Peyer's patch (tissue), 4 donors: ENCODE measurements at regions not wholly inside any gene's neighbourhood (a gene's known extent, or its start where the extent isn't known, plus 50 kb on each side); places are given as distances from the start of the nearest gene placed in this dataset.

Experiments used
- POLR2A ChIP-seq, 2 donors: fragments of 450-650 bp; IDR thresholded peaks; one replicate each; pipeline ENCODE4 v1.5.1; 2017; ENCODE audit warnings: antibody characterized with exemption in 2 of 2, mild to moderate bottlenecking in 2 of 2, moderate library complexity in 2 of 2
- TF ChIP-seq, protein P1 (sequence below), 6 experiments: fragments of 450-650 bp in 4 of 6; fragments of 200-600 bp in 2 of 6; sonication (generic) in 1 of 6; IDR thresholded peaks; one replicate each; pipeline ENCODE4 v1.5.1; 2017 to 2019; ENCODE audit warnings: antibody characterized with exemption in 6 of 6, mild to moderate bottlenecking in 3 of 6, moderate library complexity in 1 of 6

DNA sequence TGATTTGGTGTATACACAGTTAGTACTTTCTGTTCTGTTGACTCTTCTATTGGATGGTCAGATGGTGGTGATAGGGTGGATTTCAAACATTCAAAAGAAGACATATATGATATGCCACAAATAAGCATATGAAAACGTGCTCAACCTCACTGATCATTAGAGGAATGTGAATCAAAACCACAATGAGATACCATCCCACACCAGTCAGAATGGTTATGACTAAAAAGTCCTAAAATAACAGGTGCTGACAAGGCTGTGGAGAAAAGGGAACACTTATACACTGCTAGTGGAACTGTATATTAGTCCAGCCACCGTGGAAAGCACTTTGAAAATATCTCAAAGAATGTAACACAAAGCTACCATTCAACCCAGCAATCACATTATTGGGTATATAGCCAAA lies 425.5 kb downstream of the C12orf50 start:
- TF ChIP-seq, protein P1, sequence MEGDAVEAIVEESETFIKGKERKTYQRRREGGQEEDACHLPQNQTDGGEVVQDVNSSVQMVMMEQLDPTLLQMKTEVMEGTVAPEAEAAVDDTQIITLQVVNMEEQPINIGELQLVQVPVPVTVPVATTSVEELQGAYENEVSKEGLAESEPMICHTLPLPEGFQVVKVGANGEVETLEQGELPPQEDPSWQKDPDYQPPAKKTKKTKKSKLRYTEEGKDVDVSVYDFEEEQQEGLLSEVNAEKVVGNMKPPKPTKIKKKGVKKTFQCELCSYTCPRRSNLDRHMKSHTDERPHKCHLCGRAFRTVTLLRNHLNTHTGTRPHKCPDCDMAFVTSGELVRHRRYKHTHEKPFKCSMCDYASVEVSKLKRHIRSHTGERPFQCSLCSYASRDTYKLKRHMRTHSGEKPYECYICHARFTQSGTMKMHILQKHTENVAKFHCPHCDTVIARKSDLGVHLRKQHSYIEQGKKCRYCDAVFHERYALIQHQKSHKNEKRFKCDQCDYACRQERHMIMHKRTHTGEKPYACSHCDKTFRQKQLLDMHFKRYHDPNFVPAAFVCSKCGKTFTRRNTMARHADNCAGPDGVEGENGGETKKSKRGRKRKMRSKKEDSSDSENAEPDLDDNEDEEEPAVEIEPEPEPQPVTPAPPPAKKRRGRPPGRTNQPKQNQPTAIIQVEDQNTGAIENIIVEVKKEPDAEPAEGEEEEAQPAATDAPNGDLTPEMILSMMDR (IDR thresholded peaks at IDR 0.05) = no peak
- no peak for TF ChIP-seq POLR2A (IDR thresholded peaks at IDR 0.05)
